Endothelial cell of umbilical vein (primary cell): ENCODE measurements at regions not wholly inside any gene's neighbourhood (a gene's known extent, or its start where the extent isn't known, plus 50 kb on each side); places are given as distances from the start of the nearest gene placed in this dataset.

ENCODE experiments used
- EZH2 ChIP-seq: IDR thresholded peaks from 2 replicates; pipeline ENCODE4 v1.6.1; 2012; ENCODE audit warnings: borderline replicate concordance, low read depth, mild to moderate bottlenecking, moderate library complexity, low read length, inconsistent platforms; ENCODE audit not compliant: severe bottlenecking
- FOS ChIP-seq: IDR thresholded peaks from 2 replicates; pipeline ENCODE4 v1.6.1; 2011; ENCODE audit warnings: mild to moderate bottlenecking, low read length, moderate library complexity, borderline replicate concordance; ENCODE audit not compliant: insufficient read depth
- GATA2 ChIP-seq: IDR thresholded peaks from 2 replicates; pipeline ENCODE4 v1.7.0; 2011; ENCODE audit warnings: low read depth, mild to moderate bottlenecking, moderate library complexity, mixed read lengths, low read length; ENCODE audit not compliant: insufficient read length, insufficient read depth
- POLR2AphosphoS5 ChIP-seq: IDR thresholded peaks from 2 replicates; pipeline ENCODE4 v1.6.1; 2012; ENCODE audit warnings: low read depth, mild to moderate bottlenecking, control low read depth, low read length, moderate library complexity; ENCODE audit not compliant: insufficient read depth
- TF ChIP-seq, protein P1 (sequence below), 2 donors: IDR thresholded peaks; 1 replicate in 1 of 2; 2 replicates in 1 of 2; pipeline ENCODE4 v1.5.1; 2011; ENCODE audit warnings: low read length in 2 of 2, mild to moderate bottlenecking in 2 of 2, moderate library complexity in 2 of 2, control low read depth in 1 of 2, inconsistent platforms in 1 of 2, low read depth in 1 of 2; ENCODE audit not compliant: insufficient read depth in 1 of 2; ENCODE audit errors: extremely low read depth in 1 of 2
- TF ChIP-seq, protein P2 (sequence below): IDR thresholded peaks from 2 replicates; pipeline ENCODE4 v1.6.1; 2011; ENCODE audit not compliant: insufficient read depth, insufficient read length

DNA sequence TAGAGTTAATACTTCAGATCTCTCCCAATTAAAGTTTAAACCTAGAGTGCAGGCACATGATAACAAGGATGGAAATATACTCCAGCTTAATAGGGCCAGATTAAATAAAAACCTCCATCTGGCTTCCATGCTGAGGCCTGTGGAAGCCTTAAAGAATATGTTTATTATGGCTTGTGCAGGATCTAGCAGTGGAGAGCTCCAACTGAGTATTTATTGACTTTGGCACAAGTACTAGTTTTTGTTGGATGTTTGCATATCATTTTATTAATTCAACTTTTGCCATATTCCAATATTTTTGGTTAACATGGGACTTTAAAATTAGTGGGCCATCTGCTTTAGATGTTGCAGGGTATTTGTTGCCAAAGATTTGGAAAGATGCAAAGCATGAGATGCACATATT is 860.4 kb upstream of the SOX11 start:
- TF ChIP-seq GATA2, result no peak
- no peak for TF ChIP-seq POLR2AphosphoS5
- TF ChIP-seq, protein P1, sequence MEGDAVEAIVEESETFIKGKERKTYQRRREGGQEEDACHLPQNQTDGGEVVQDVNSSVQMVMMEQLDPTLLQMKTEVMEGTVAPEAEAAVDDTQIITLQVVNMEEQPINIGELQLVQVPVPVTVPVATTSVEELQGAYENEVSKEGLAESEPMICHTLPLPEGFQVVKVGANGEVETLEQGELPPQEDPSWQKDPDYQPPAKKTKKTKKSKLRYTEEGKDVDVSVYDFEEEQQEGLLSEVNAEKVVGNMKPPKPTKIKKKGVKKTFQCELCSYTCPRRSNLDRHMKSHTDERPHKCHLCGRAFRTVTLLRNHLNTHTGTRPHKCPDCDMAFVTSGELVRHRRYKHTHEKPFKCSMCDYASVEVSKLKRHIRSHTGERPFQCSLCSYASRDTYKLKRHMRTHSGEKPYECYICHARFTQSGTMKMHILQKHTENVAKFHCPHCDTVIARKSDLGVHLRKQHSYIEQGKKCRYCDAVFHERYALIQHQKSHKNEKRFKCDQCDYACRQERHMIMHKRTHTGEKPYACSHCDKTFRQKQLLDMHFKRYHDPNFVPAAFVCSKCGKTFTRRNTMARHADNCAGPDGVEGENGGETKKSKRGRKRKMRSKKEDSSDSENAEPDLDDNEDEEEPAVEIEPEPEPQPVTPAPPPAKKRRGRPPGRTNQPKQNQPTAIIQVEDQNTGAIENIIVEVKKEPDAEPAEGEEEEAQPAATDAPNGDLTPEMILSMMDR (IDR thresholded peaks at IDR 0.05; ENCODE audit: extremely low read depth in 1 of 2, insufficient read depth in 1 of 2, low read depth in 1 of 2, low read length in 2 of 2), result no peak
- TF ChIP-seq EZH2, result no peak
- TF ChIP-seq FOS, result no peak
- TF ChIP-seq, protein P2, sequence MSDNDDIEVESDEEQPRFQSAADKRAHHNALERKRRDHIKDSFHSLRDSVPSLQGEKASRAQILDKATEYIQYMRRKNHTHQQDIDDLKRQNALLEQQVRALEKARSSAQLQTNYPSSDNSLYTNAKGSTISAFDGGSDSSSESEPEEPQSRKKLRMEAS, result no peak
